Stimulated activated CD4-positive, alpha-beta T cell treated with anti-CD3 and anti-CD28 coated beads, Interleukin-1b, Interleukin-23, amount 100 ng/mL, for 4 hours (primary cell): ENCODE measurements at regions not wholly inside any gene's neighbourhood (a gene's known extent, or its start where the extent isn't known, plus 50 kb on each side); places are given as distances from the start of the nearest gene placed in this dataset.

Source experiments
- DNase-seq, 2 donors: peaks; one replicate each; pipeline ENCODE4 v3.0.0-alpha.2; 2020; ENCODE audit warnings: low read depth in 2 of 2

GRCh38 chr15:37576952-37577351 is 357.5 kb upstream of the TMCO5A start:
- no peak for DNase-seq

- no peak for DNase-seq
These were observed 352.4 kb upstream of the TMCO5A start for GRCh38 chr15:37581866-37582532.

- DNase-seq: no peak
These were observed 351.6 kb upstream of the TMCO5A start for GRCh38 chr15:37582852-37583251.

GRCh38 chr15:37586011-37586583 is 348.3 kb upstream of the TMCO5A start:
- no peak for DNase-seq

- DNase-seq: no peak
These were observed 347.5 kb upstream of the TMCO5A start for GRCh38 chr15:37586976-37587375.

- no peak for DNase-seq
These were observed 340.0 kb upstream of the TMCO5A start for GRCh38 chr15:37594417-37594816.

- no peak for DNase-seq
These were observed 338.9 kb upstream of the TMCO5A start for GRCh38 chr15:37595426-37595970.

- no peak for DNase-seq
These were observed 335.3 kb upstream of the TMCO5A start for GRCh38 chr15:37599156-37599555.

GRCh38 chr15:37616215-37616614 is 318.2 kb upstream of the TMCO5A start:
- DNase-seq: no peak

GRCh38 chr15:37618353-37618752 is 316.1 kb upstream of the TMCO5A start:
- no peak for DNase-seq

GRCh38 chr15:37619358-37620042 is 314.9 kb upstream of the TMCO5A start:
- no peak for DNase-seq

GRCh38 chr15:37625576-37625975 is 308.9 kb upstream of the TMCO5A start:
- no peak for DNase-seq

GRCh38 chr15:37628507-37628906 is 305.9 kb upstream of the TMCO5A start:
- no peak for DNase-seq

- DNase-seq: no peak
These were observed 297.7 kb upstream of the TMCO5A start for GRCh38 chr15:37636736-37637135.

GRCh38 chr15:37638116-37638515 is 296.3 kb upstream of the TMCO5A start:
- no peak for DNase-seq

GRCh38 chr15:37638691-37639090 is 295.7 kb upstream of the TMCO5A start:
- no peak for DNase-seq

GRCh38 chr15:37652646-37653417 is 281.6 kb upstream of the TMCO5A start:
- no peak for DNase-seq

GRCh38 chr15:37678124-37678523 is 256.3 kb upstream of the TMCO5A start:
- DNase-seq: no peak

GRCh38 chr15:37679627-37680026 is 254.8 kb upstream of the TMCO5A start:
- DNase-seq: no peak

GRCh38 chr15:37682304-37682703 is 252.1 kb upstream of the TMCO5A start:
- no peak for DNase-seq

- no peak for DNase-seq
These were observed 242.5 kb upstream of the TMCO5A start for GRCh38 chr15:37691911-37692310.

- no peak for DNase-seq
These were observed 240.5 kb upstream of the TMCO5A start for GRCh38 chr15:37693926-37694325.
